ENCODE measurements at regions not wholly inside any gene's neighbourhood (a gene's known extent, or its start where the extent isn't known, plus 50 kb on each side); places are given as distances from the start of the nearest gene placed in this dataset.

- TF ChIP-seq CTCF (IDR thresholded peaks at IDR 0.05) (no peak), REST (IDR thresholded peaks at IDR 0.05; ENCODE audit: insufficient read depth in 1 of 2, low read depth in 2 of 2, low read length in 1 of 2) (no peak), TCF7L2 (IDR thresholded peaks at IDR 0.05; ENCODE audit: low read depth, low read length) (no peak)
Measured at GRCh38 chr11:13068211-13068610, 59.1 kb downstream of the RASSF10 start.

Data from Panc1 (cell line).